H1 (cell line): ENCODE measurements at regions not wholly inside any gene's neighbourhood (a gene's known extent, or its start where the extent isn't known, plus 50 kb on each side); places are given as distances from the start of the nearest gene placed in this dataset.

Experiments used
- CTCF ChIA-PET: fragments of 300-600 bp; sonication (Branson Sonifier 250); formaldehyde crosslinking; loops from one replicate; lab custom pipeline; 2021; ENCODE audit not compliant: partially characterized antibody; lab: Charles Lee
- POLR2A ChIA-PET: fragments of 300-600 bp; sonication (Branson Sonifier 250); formaldehyde crosslinking; loops from one replicate; lab custom pipeline; 2021; ENCODE audit warnings: inconsistent platforms; ENCODE audit not compliant: partially characterized antibody; lab: Charles Lee
- DNase-seq, 2 experiments: peaks; one replicate each; pipeline versions ENCODE4 v3.0.0 to v3.0.0-alpha.2; 2010 to 2022; ENCODE audit warnings: low spot score in 2 of 2, low read depth in 1 of 2, mixed read lengths in 1 of 2
- FAIRE-seq: peaks from 2 replicates; lab custom pipeline; 2011; peaks lifted over from hg19 to GRCh38; lab: Jason Lieb, UNC
- H2AFZ ChIP-seq: 2 replicates; pipeline ENCODE4 v1.8.1; 2012; ENCODE audit warnings: low read length, inconsistent platforms
- H2AK5ac ChIP-seq: 2 replicates; pipeline ENCODE4 v1.6.1; 2013; ENCODE audit warnings: low read depth, low read length
- H2BK120ac ChIP-seq: replicated peaks from 2 replicates; pipeline ENCODE3; 2013; ENCODE audit warnings: low read depth, low read length, inconsistent platforms
- H2BK12ac ChIP-seq: 2 replicates; pipeline ENCODE4 v1.6.1; 2013; ENCODE audit warnings: low read depth, low read length
- H2BK15ac ChIP-seq: 2 replicates; pipeline ENCODE4 v1.6.1; 2013; ENCODE audit warnings: low read length
- H2BK20ac ChIP-seq: 2 replicates; pipeline ENCODE4 v1.6.1; 2013; ENCODE audit warnings: low read length
- H2BK5ac ChIP-seq: 2 replicates; pipeline ENCODE4 v1.6.1; 2013; ENCODE audit warnings: low read depth, low read length
- H3K14ac ChIP-seq: 2 replicates; pipeline ENCODE4 v1.6.1; 2013; ENCODE audit warnings: inconsistent platforms; ENCODE audit not compliant: insufficient read length
- H3K18ac ChIP-seq: 2 replicates; pipeline ENCODE4 v1.6.1; 2013; ENCODE audit warnings: low read length; ENCODE audit errors: extremely low read depth
- H3K23ac ChIP-seq: 2 replicates; pipeline ENCODE4 v1.6.1; 2013; ENCODE audit warnings: inconsistent platforms; ENCODE audit not compliant: insufficient read length
- H3K23me2 ChIP-seq: 2 replicates; pipeline ENCODE4 v1.6.1; 2013; ENCODE audit warnings: low read depth, low read length
- H3K27ac ChIP-seq: 2 replicates; pipeline ENCODE4 v1.6.1; 2011; ENCODE audit warnings: low read depth, low read length, inconsistent platforms
- H3K27me3 ChIP-seq, 4 experiments: replicated peaks in 1 of 4; 1 replicate in 1 of 4; 2 replicates in 3 of 4; pipeline versions ENCODE4 v1.6.1 to v1.8.1; 2011 to 2013; ENCODE audit warnings: low read length in 3 of 4, mild to moderate bottlenecking in 3 of 4, inconsistent platforms in 2 of 4, mixed read lengths in 2 of 4, moderate library complexity in 1 of 4; ENCODE audit not compliant: control insufficient read depth in 3 of 4, insufficient read depth in 3 of 4; ENCODE audit errors: extremely low read depth in 1 of 4
- H3K36me3 ChIP-seq, 4 experiments: 2 replicates each; pipeline versions ENCODE4 v1.6.1 to v1.8.1; 2011 to 2013; ENCODE audit warnings: mild to moderate bottlenecking in 4 of 4, low read length in 3 of 4, moderate library complexity in 2 of 4, control low read depth in 1 of 4, inconsistent platforms in 1 of 4; ENCODE audit not compliant: insufficient read depth in 4 of 4, control insufficient read depth in 2 of 4
- H3K4ac ChIP-seq: replicated peaks from 2 replicates; pipeline ENCODE3; 2013; ENCODE audit warnings: low read length, low read depth, mixed read lengths, inconsistent platforms; ENCODE audit not compliant: insufficient read length
- H3K4me1 ChIP-seq, 4 experiments: replicated peaks in 1 of 4; 1 replicate in 1 of 4; 2 replicates in 3 of 4; pipeline versions ENCODE4 v1.6.1 to v1.8.1; 2011 to 2013; ENCODE audit warnings: low read length in 3 of 4, inconsistent platforms in 2 of 4, mixed read lengths in 1 of 4; ENCODE audit not compliant: insufficient read depth in 4 of 4, control insufficient read depth in 3 of 4
- H3K4me2 ChIP-seq, 2 experiments: 2 replicates each; pipeline versions ENCODE4 v1.6.1 to v1.8.1; 2011 to 2013; ENCODE audit warnings: low read depth in 2 of 2, low read length in 2 of 2, control low read depth in 1 of 2, inconsistent platforms in 1 of 2, mild to moderate bottlenecking in 1 of 2; ENCODE audit not compliant: insufficient read depth in 1 of 2
- H3K4me3 ChIP-seq, 4 experiments: fragments of 200-600, 300-600 bp in 1 of 4; sonication (generic), shearing (Covaris generic), sonication (Bioruptor Twin) in 1 of 4; 2 replicates each; pipeline versions ENCODE4 v1.5.1 to v1.8.1; 2011 to 2016; ENCODE audit warnings: low read length in 4 of 4, low read depth in 3 of 4, control low read depth in 2 of 4, inconsistent platforms in 2 of 4, mild to moderate bottlenecking in 2 of 4, mixed read lengths in 1 of 4, moderate library complexity in 1 of 4; ENCODE audit not compliant: insufficient read depth in 2 of 4; ENCODE audit errors: extremely low read depth in 1 of 4
- H3K56ac ChIP-seq: replicated peaks from 2 replicates; pipeline ENCODE3; 2013; ENCODE audit warnings: low read depth, mild to moderate bottlenecking, mixed read lengths, low read length, inconsistent platforms; ENCODE audit not compliant: insufficient read length
- H3K79me1 ChIP-seq: 2 replicates; pipeline ENCODE4 v1.6.1; 2013; ENCODE audit warnings: low read depth, low read length, control low read depth
- H3K79me2 ChIP-seq, 2 experiments: 2 replicates each; pipeline versions ENCODE4 v1.6.1 to v1.8.1; 2012 to 2013; ENCODE audit warnings: low read length in 2 of 2, mild to moderate bottlenecking in 2 of 2, inconsistent platforms in 1 of 2; ENCODE audit not compliant: insufficient read depth in 2 of 2, control insufficient read depth in 1 of 2
- H3K9ac ChIP-seq, 4 experiments: replicated peaks in 1 of 4; 1 replicate in 1 of 4; 2 replicates in 3 of 4; pipeline versions ENCODE4 v1.6.1 to v1.8.1; 2011 to 2013; ENCODE audit warnings: low read depth in 3 of 4, low read length in 3 of 4, control low read depth in 2 of 4, mild to moderate bottlenecking in 2 of 4, moderate library complexity in 2 of 4, inconsistent platforms in 1 of 4; ENCODE audit errors: extremely low read depth in 1 of 4
- H3K9me3 ChIP-seq, 2 experiments: 2 replicates each; pipeline versions ENCODE4 v1.6.1 to v1.8.1; 2012 to 2013; ENCODE audit warnings: mild to moderate bottlenecking in 2 of 2, moderate library complexity in 2 of 2, control low read depth in 1 of 2, inconsistent platforms in 1 of 2, low read depth in 1 of 2, low read length in 1 of 2, mixed read lengths in 1 of 2; ENCODE audit not compliant: insufficient read depth in 2 of 2
- H4K20me1 ChIP-seq, 2 experiments: replicated peaks in 1 of 2; 2 replicates each; pipeline versions ENCODE3 to v1.8.1; 2011 to 2013; ENCODE audit warnings: inconsistent platforms in 2 of 2, low read length in 2 of 2, mild to moderate bottlenecking in 1 of 2; ENCODE audit not compliant: insufficient read depth in 2 of 2, control insufficient read depth in 1 of 2
- H4K5ac ChIP-seq: 2 replicates; pipeline ENCODE4 v1.6.1; 2013; ENCODE audit warnings: low read length, low read depth, mixed read lengths, inconsistent platforms; ENCODE audit not compliant: insufficient read length
- H4K8ac ChIP-seq: 2 replicates; pipeline ENCODE4 v1.8.0; 2013; ENCODE audit warnings: mild to moderate bottlenecking, moderate library complexity, low read length, inconsistent platforms; ENCODE audit not compliant: insufficient read depth; ENCODE audit errors: extremely low read depth
- H4K91ac ChIP-seq: replicated peaks from 2 replicates; pipeline ENCODE3; 2013; ENCODE audit warnings: low read length, mixed read lengths, inconsistent platforms; ENCODE audit not compliant: insufficient read length
- EP300 ChIP-seq, 2 experiments: IDR thresholded peaks; 1 replicate in 1 of 2; 2 replicates in 1 of 2; pipeline ENCODE4 v1.6.1; 2011 to 2012; ENCODE audit warnings: low read depth in 2 of 2, low read length in 2 of 2, mild to moderate bottlenecking in 2 of 2, borderline replicate concordance in 1 of 2, inconsistent platforms in 1 of 2, moderate library complexity in 1 of 2
- HDAC2 ChIP-seq, 2 experiments: fragments of 300-600 bp in 1 of 2; sonication (generic) in 1 of 2; IDR thresholded peaks; 2 replicates each; pipeline ENCODE4 v1.6.1; 2011 to 2012; ENCODE audit warnings: low read depth in 2 of 2, low read length in 2 of 2, mild to moderate bottlenecking in 2 of 2, moderate library complexity in 2 of 2, borderline replicate concordance in 1 of 2, inconsistent platforms in 1 of 2
- JUN ChIP-seq: IDR thresholded peaks from 2 replicates; pipeline ENCODE4 v1.6.1; 2011; ENCODE audit warnings: low read depth, mild to moderate bottlenecking, improper control_type of control experiment, low read length
- NRF1 ChIP-seq: IDR thresholded peaks from 2 replicates; pipeline ENCODE4 v1.6.1; 2011; ENCODE audit warnings: mild to moderate bottlenecking, low read depth, low read length, improper control_type of control experiment
- POLR2A ChIP-seq, 2 experiments: IDR thresholded peaks; 1 replicate in 1 of 2; 2 replicates in 1 of 2; pipeline ENCODE4 v1.6.1; 2011; ENCODE audit warnings: low read depth in 2 of 2, low read length in 2 of 2, mild to moderate bottlenecking in 2 of 2; ENCODE audit errors: control extremely low read depth in 1 of 2
- RAD21 ChIP-seq, 2 experiments: IDR thresholded peaks in 1 of 2; conservative IDR thresholded peaks in 1 of 2; 2 replicates each; pipeline ENCODE4 v1.6.1; 2011; ENCODE audit warnings: low read depth in 2 of 2, low read length in 2 of 2, improper control_type of control experiment in 1 of 2, inconsistent platforms in 1 of 2, mild to moderate bottlenecking in 1 of 2, moderate library complexity in 1 of 2
- RFX5 ChIP-seq: IDR thresholded peaks from 2 replicates; pipeline ENCODE4 v1.6.1; 2011; ENCODE audit warnings: low read depth, low read length, improper control_type of control experiment, borderline replicate concordance
- SAP30 ChIP-seq: fragments of 300-600 bp; sonication (generic); IDR thresholded peaks from 2 replicates; pipeline ENCODE4 v1.7.1; 2012; ENCODE audit warnings: low read length, moderate library complexity, mild to moderate bottlenecking, inconsistent platforms; ENCODE audit not compliant: insufficient read depth, insufficient replicate concordance
- SRF ChIP-seq: IDR thresholded peaks from 2 replicates; pipeline ENCODE4 v1.6.1; 2011; ENCODE audit warnings: mild to moderate bottlenecking, low read depth, low read length, moderate library complexity
- TAF7 ChIP-seq: optimal IDR thresholded peaks from 2 replicates; pipeline ENCODE3; 2011; ENCODE audit warnings: low read depth, mild to moderate bottlenecking, inconsistent platforms, low read length, moderate library complexity, borderline replicate concordance
- TCF12 ChIP-seq: IDR thresholded peaks from 2 replicates; pipeline ENCODE4 v1.6.1; 2011; ENCODE audit warnings: low read depth, mild to moderate bottlenecking, low read length
- WGBS, 2 experiments: shearing (Covaris generic) in 1 of 2; methylation state at CpG; one replicate each; pipeline versions ENCODE4 v1.1.6 to v1.1.7; 2013 to 2015; ENCODE audit warnings: low lambda C conversion rate in 2 of 2, mixed read lengths in 2 of 2, inconsistent platforms in 1 of 2, low coverage in 1 of 2, missing lambda C conversion rate in 1 of 2; ENCODE audit not compliant: insufficient replicate concordance in 2 of 2, insufficient coverage in 1 of 2, insufficient read length in 1 of 2; ENCODE audit errors: extremely low coverage in 1 of 2, missing lambda C conversion rate in 1 of 2; 5-methylcytosine and 5-hydroxymethylcytosine counted together
- TF ChIP-seq, protein P1 (sequence below): IDR thresholded peaks from 2 replicates; pipeline ENCODE4 v1.6.1; 2012; ENCODE audit warnings: low read length, inconsistent platforms

- ChIA-PET CTCF (interaction anchor here (0.7 to 1.7 kb wide), 2 partner anchors 14 to 257 kb away, joined by 3 to 4 read pairs; no protein-coding TSS in a partner anchor), POLR2A (no interaction called here)
- no peak overlapping the region for H3K4ac ChIP-seq
- H4K8ac ChIP-seq = no peak overlapping the region
- no peak overlapping the region for H3K23ac ChIP-seq
- DNase-seq = no peak
- H3K79me1 ChIP-seq = no peaks in the 10 kb centered on the region
- no peaks in the 10 kb centered on the region for H3K79me2 ChIP-seq
- H2BK20ac ChIP-seq = 0 out of 2 replicates have a peak overlapping the region, but pooled peaks have one; percentile 3
- H3K4me1 ChIP-seq = no peaks in the 10 kb centered on the region
- H2AK5ac ChIP-seq = no peak overlapping the region
- no peak overlapping the region for H3K4me3 ChIP-seq
- no peak overlapping the region for H3K27ac ChIP-seq
- H3K14ac ChIP-seq = no peak overlapping the region
- no peak overlapping the region for H4K5ac ChIP-seq
- H3K18ac ChIP-seq = no peak overlapping the region
- H3K4me2 ChIP-seq = no peak overlapping the region
- H3K27me3 ChIP-seq = no peaks in the 10 kb centered on the region
- WGBS, 2 experiments = 83% methylated on average over 4 of the region's 4 CpGs; no CpG with 5 or more reads in 1 of the 2 experiments
- H3K9me3 ChIP-seq = no peaks in the 10 kb centered on the region
- no peaks in the 10 kb centered on the region for H3K36me3 ChIP-seq
- no peak overlapping the region for H3K9ac ChIP-seq
- no peak overlapping the region for H2BK5ac ChIP-seq
- no peaks in the 10 kb centered on the region; the same call in 1 of the 2 replicates for H3K23me2 ChIP-seq
- H4K91ac ChIP-seq = no peak overlapping the region
- no peak for FAIRE-seq
- no peak overlapping the region for H2AFZ ChIP-seq
- no peak overlapping the region for H2BK12ac ChIP-seq
- H2BK120ac ChIP-seq = no peak overlapping the region
- H4K20me1 ChIP-seq = no peaks in the 10 kb centered on the region
- H2BK15ac ChIP-seq = no peak overlapping the region
- no peak overlapping the region for H3K56ac ChIP-seq
- TF ChIP-seq EP300 (IDR thresholded peaks at IDR 0.05; ENCODE audit: borderline replicate concordance in 1 of 2, low read depth in 2 of 2, low read length in 2 of 2) (no peak), POLR2A (IDR thresholded peaks at IDR 0.05; ENCODE audit: control extremely low read depth in 1 of 2, low read depth in 2 of 2, low read length in 2 of 2) (no peak), NRF1 (no peak), RFX5 (no peak), TAF7 (no peak), HDAC2 (IDR thresholded peaks at IDR 0.05; ENCODE audit: borderline replicate concordance in 1 of 2, low read depth in 2 of 2, low read length in 2 of 2) (no peak), SRF (no peak), TCF12 (no peak), RAD21 (IDR thresholded peaks at IDR 0.05 in 1 of 2, conservative IDR thresholded peaks at IDR 0.05 in 1 of 2; ENCODE audit: low read depth in 2 of 2, low read length in 2 of 2) (no peak), JUN (no peak), SAP30 (no peak)
- TF ChIP-seq, protein P1, sequence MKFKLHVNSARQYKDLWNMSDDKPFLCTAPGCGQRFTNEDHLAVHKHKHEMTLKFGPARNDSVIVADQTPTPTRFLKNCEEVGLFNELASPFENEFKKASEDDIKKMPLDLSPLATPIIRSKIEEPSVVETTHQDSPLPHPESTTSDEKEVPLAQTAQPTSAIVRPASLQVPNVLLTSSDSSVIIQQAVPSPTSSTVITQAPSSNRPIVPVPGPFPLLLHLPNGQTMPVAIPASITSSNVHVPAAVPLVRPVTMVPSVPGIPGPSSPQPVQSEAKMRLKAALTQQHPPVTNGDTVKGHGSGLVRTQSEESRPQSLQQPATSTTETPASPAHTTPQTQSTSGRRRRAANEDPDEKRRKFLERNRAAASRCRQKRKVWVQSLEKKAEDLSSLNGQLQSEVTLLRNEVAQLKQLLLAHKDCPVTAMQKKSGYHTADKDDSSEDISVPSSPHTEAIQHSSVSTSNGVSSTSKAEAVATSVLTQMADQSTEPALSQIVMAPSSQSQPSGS = no peak
Observed at GRCh38 chr16:51562891-51563290, 411.8 kb upstream of the SALL1 start.
